ENCODE measurements at regions not wholly inside any gene's neighbourhood (a gene's known extent, or its start where the extent isn't known, plus 50 kb on each side); places are given as distances from the start of the nearest gene placed in this dataset.

DNA sequence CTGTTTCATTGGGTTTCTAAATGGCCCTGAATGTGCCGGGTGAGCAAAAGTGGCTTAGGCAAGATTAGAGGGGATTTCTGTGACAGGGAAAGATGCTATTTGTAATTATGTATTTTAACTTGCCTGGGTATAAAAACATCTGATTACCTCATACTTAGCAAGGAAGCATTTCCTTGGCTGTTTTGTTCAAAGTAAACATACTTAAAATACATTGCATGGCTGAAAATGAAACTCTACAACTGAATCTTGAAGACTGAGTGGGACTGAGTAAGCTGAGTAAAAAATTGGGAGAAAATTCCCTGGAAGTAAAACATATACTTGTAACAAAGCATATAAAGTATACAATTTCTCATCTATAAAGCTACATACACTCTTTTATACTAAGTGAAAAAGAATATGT is 197.5 kb downstream of the IRX1 start:
- TF ChIP-seq HDGF (IDR thresholded peaks at IDR 0.05; ENCODE audit: borderline replicate concordance): no peak
- no peak for TF ChIP-seq SP1 (IDR thresholded peaks at IDR 0.05)
- TF ChIP-seq NFRKB (IDR thresholded peaks at IDR 0.05): no peak
- TF ChIP-seq ELF4 (IDR thresholded peaks at IDR 0.05): no peak
- TF ChIP-seq BHLHE40 (IDR thresholded peaks at IDR 0.05; ENCODE audit: borderline replicate concordance): no peak
- TF ChIP-seq CTBP1 (IDR thresholded peaks at IDR 0.05; ENCODE audit: borderline replicate concordance): no peak

Data from HEK293T (cell line).